GM21737 (cell line): ENCODE measurements at regions not wholly inside any gene's neighbourhood (a gene's known extent, or its start where the extent isn't known, plus 50 kb on each side); places are given as distances from the start of the nearest gene placed in this dataset.

Experiments
- ATAC-seq: cut with Tn5 transposase; IDR thresholded peaks from one replicate; pipeline ENCODE4 v1.9.1; 2021; ENCODE audit warnings: mild to moderate bottlenecking, moderate library complexity; ENCODE audit not compliant: unreplicated experiment

DNA sequence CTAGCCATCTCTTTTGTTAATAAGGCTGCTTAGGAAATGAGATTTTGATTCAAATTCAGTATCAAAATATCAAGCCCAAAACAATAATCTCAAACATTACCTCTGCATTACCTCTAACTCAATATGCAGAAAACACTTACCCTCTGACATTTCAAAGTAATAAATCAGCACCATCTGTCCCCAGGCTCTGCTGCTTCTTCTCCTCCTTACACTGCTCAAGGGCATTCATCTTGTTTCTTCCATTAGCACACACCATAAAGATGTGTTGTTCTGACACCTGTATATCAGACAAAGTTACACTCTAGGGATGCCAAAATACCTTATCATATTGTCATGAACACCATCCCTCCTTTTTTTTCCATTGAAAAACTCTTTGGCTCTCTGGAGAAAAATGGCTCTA is 1630.3 kb downstream of the RPA4 start:
- no peak for ATAC-seq

GRCh38 chrX:98516120-98516519 is 1632.4 kb downstream of the RPA4 start:
- ATAC-seq: no peak

- no peak for ATAC-seq
These were observed 1639.3 kb downstream of the RPA4 start for GRCh38 chrX:98523026-98523425.

GRCh38 chrX:98523521-98523920 is 1639.8 kb downstream of the RPA4 start:
- no peak for ATAC-seq

DNA sequence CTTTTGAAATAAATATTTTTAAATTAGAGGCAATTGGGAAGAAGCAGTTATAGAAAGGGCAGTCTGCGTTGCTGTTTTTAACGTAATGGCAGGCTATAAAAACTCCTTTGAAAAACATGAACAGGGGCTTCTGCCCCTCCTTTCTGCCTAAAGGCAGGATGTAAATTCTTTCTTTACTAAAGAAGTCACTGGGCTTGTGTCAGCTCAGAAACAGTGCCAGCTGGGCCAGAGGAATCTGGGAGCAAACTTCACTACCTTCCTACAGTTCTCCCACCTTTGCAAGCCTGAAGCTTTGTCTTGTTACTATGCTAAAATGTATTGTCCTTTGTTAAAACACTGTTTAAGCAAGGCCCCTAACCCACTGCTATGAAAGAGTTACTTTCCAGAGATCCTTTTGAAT is 1664.8 kb downstream of the RPA4 start:
- ATAC-seq: no peak

- ATAC-seq: no peak
These were observed 1685.1 kb downstream of the RPA4 start for GRCh38 chrX:98568795-98569194.

DNA sequence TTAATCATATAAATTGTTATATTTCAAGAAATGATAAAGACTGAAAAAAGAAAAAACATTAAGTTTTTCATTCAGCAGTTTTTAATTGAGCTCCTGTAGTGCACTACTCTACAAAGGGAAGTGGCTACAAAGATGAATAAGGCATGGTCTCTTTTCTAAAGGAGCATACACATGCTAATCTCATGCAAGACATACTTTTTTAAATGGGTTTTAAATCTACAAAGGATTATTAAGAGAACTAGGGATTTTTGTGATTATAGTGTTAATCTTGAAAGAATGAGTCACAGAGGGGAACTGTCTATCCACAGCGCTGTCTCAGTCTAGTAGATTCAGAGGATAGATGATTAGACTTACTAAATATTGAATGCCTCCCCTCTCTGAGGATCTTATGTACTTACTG is 1722.2 kb downstream of the RPA4 start:
- no peak for ATAC-seq

- ATAC-seq: no peak
These were observed 1724.0 kb downstream of the RPA4 start for GRCh38 chrX:98607739-98608138.

- ATAC-seq: no peak
These were observed 1743.9 kb downstream of the RPA4 start for GRCh38 chrX:98627645-98628044.

GRCh38 chrX:98637451-98637850 is 1753.7 kb downstream of the RPA4 start:
- no peak for ATAC-seq

DNA sequence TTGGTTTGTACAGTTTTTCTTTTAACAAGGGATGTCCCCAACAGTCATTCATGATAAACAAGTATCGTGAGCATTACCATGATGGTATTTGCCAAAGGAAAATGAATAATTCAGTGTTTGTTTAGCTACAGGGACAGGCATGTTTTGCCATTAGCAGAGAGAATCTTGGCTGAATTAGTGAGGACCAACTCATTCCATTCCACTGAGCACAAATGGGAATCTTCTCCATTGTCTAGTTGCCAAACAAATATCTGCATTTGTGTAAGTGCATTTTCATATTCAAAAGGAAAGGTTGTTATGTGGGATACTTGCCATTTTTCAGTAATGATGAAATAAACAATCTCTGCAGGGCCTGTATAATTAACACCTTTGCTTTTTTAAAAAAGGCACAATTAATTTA is 1762.6 kb downstream of the RPA4 start:
- no peak for ATAC-seq

DNA sequence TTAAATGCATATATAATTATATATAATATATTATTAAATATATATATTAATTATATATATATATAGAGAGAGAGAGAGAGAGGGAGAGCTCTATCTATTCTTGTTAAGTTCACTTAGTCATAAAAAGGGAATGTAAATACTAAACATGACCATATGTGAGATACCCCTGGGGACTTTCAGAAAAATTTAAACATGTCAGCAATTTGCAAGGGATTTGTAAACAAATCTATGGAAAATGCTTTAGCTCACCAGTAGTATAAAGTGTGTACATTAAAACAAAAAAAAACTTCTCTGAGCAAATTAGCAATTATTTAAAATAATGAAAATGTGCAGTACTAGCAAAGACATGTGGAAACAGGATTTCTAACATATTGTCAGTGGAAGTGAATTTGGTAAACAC is 1755.5 kb downstream of the PCDH19 start:
- ATAC-seq: no peak
